K562 (cell line): ENCODE measurements at regions not wholly inside any gene's neighbourhood (a gene's known extent, or its start where the extent isn't known, plus 50 kb on each side); places are given as distances from the start of the nearest gene placed in this dataset.

Experiments
- ASH1L ChIP-seq: fragments of 450-650 bp; IDR thresholded peaks from 2 replicates; pipeline ENCODE4 v1.6.1; 2018; ENCODE audit warnings: borderline replicate concordance, mild to moderate bottlenecking, low read depth; ENCODE audit not compliant: partially characterized antibody
- JUN ChIP-seq, 2 experiments: sonication (generic) in 1 of 2; formaldehyde crosslinking in 1 of 2; IDR thresholded peaks; 2 replicates each; pipeline versions ENCODE4 v1.6.1 to v1.8.0; 2012 to 2022; ENCODE audit warnings: borderline replicate concordance in 2 of 2, mild to moderate bottlenecking in 2 of 2, improper control_type of control experiment in 1 of 2, low read depth in 1 of 2, low read length in 1 of 2, missing genetic modification reagents in 1 of 2
- POLR2AphosphoS5 ChIP-seq: IDR thresholded peaks from 2 replicates; pipeline ENCODE4 v1.6.1; 2011; ENCODE audit warnings: mild to moderate bottlenecking, low read depth, low read length, moderate library complexity; ENCODE audit not compliant: control insufficient read depth, insufficient read depth
- RNF2 ChIP-seq: sonication (generic); IDR thresholded peaks from 2 replicates; pipeline ENCODE4 v1.6.1; 2016
- SRSF3 ChIP-seq: fragments of 200-400 bp; formaldehyde crosslinking; IDR thresholded peaks from 2 replicates; pipeline ENCODE4 v1.6.1; 2016; ENCODE audit warnings: mild to moderate bottlenecking, low read length, moderate library complexity; ENCODE audit not compliant: insufficient read depth
- TAF1 ChIP-seq: IDR thresholded peaks from 2 replicates; pipeline ENCODE4 v1.6.1; 2011; ENCODE audit warnings: mild to moderate bottlenecking, low read length, moderate library complexity; ENCODE audit not compliant: insufficient read depth, control insufficient read depth, severe bottlenecking; ENCODE audit errors: extremely low read depth
- ZNF408 ChIP-seq: fragments of 250-450 bp; sonication (Bioruptor Pico); IDR thresholded peaks from 2 replicates; pipeline ENCODE4 v1.4.0; 2020; ENCODE audit warnings: low read depth, mild to moderate bottlenecking, moderate library complexity
- TF ChIP-seq, protein P1 (sequence below), 3 experiments: IDR thresholded peaks in 2 of 3; conservative IDR thresholded peaks in 1 of 3; 2 replicates each; pipeline ENCODE4 v1.5.1; 2011 to 2012; ENCODE audit warnings: low read length in 3 of 3, mild to moderate bottlenecking in 3 of 3, control low read depth in 2 of 3, improper control_type of control experiment in 1 of 3, inconsistent platforms in 1 of 3, low read depth in 1 of 3, mixed read lengths in 1 of 3, moderate library complexity in 1 of 3; ENCODE audit not compliant: insufficient read depth in 2 of 3
- TF ChIP-seq, protein P2 (sequence below): fragments of 200-600 bp; sonication (generic); IDR thresholded peaks from one replicate; pipeline ENCODE4 v1.6.1; 2012; ENCODE audit warnings: mild to moderate bottlenecking, low read depth, low read length, inconsistent platforms
- TF ChIP-seq, protein P3 (sequence below): fragments of 250-450 bp; sonication (Bioruptor Pico); IDR thresholded peaks from 2 replicates; pipeline ENCODE4 v1.8.0; 2022; ENCODE audit warnings: inconsistent platforms, mild to moderate bottlenecking, moderate library complexity, borderline replicate concordance

DNA sequence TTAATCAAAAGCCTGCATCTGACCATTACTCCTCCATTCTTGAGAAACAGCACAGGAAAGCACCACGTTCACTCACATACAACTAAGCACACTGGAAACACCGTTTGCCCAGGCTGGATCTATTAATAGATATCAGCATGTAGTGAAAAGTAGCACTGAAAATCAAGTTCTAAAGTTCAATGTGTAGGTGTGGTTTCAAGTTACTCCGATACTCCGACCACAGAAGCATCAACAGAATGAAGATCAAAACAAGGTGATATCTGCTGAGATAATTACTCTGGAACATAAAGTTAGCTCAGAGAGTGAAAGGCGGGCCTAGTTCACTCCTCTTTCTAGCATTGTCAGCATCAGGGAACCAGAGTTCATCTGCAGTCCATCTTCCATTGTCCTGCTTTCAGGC is 1367.4 kb upstream of the ACVR2A start:
- TF ChIP-seq RNF2 (no peak), SRSF3 (no peak), ASH1L (no peak), JUN (IDR thresholded peaks at IDR 0.05; ENCODE audit: borderline replicate concordance, low read depth, low read length) (no peak), JUN (CRISPR knock-in tag; IDR thresholded peaks at IDR 0.05; ENCODE audit: borderline replicate concordance) (no peak), TAF1 (no peak), POLR2AphosphoS5 (no peak), ZNF408 (CRISPR knock-in tag) (no peak)
- TF ChIP-seq, protein P1, sequence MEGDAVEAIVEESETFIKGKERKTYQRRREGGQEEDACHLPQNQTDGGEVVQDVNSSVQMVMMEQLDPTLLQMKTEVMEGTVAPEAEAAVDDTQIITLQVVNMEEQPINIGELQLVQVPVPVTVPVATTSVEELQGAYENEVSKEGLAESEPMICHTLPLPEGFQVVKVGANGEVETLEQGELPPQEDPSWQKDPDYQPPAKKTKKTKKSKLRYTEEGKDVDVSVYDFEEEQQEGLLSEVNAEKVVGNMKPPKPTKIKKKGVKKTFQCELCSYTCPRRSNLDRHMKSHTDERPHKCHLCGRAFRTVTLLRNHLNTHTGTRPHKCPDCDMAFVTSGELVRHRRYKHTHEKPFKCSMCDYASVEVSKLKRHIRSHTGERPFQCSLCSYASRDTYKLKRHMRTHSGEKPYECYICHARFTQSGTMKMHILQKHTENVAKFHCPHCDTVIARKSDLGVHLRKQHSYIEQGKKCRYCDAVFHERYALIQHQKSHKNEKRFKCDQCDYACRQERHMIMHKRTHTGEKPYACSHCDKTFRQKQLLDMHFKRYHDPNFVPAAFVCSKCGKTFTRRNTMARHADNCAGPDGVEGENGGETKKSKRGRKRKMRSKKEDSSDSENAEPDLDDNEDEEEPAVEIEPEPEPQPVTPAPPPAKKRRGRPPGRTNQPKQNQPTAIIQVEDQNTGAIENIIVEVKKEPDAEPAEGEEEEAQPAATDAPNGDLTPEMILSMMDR (IDR thresholded peaks at IDR 0.05 in 2 of 3, conservative IDR thresholded peaks at IDR 0.05 in 1 of 3; ENCODE audit: insufficient read depth in 2 of 3, low read depth in 1 of 3, low read length in 3 of 3) = no peak
- TF ChIP-seq, protein P2, sequence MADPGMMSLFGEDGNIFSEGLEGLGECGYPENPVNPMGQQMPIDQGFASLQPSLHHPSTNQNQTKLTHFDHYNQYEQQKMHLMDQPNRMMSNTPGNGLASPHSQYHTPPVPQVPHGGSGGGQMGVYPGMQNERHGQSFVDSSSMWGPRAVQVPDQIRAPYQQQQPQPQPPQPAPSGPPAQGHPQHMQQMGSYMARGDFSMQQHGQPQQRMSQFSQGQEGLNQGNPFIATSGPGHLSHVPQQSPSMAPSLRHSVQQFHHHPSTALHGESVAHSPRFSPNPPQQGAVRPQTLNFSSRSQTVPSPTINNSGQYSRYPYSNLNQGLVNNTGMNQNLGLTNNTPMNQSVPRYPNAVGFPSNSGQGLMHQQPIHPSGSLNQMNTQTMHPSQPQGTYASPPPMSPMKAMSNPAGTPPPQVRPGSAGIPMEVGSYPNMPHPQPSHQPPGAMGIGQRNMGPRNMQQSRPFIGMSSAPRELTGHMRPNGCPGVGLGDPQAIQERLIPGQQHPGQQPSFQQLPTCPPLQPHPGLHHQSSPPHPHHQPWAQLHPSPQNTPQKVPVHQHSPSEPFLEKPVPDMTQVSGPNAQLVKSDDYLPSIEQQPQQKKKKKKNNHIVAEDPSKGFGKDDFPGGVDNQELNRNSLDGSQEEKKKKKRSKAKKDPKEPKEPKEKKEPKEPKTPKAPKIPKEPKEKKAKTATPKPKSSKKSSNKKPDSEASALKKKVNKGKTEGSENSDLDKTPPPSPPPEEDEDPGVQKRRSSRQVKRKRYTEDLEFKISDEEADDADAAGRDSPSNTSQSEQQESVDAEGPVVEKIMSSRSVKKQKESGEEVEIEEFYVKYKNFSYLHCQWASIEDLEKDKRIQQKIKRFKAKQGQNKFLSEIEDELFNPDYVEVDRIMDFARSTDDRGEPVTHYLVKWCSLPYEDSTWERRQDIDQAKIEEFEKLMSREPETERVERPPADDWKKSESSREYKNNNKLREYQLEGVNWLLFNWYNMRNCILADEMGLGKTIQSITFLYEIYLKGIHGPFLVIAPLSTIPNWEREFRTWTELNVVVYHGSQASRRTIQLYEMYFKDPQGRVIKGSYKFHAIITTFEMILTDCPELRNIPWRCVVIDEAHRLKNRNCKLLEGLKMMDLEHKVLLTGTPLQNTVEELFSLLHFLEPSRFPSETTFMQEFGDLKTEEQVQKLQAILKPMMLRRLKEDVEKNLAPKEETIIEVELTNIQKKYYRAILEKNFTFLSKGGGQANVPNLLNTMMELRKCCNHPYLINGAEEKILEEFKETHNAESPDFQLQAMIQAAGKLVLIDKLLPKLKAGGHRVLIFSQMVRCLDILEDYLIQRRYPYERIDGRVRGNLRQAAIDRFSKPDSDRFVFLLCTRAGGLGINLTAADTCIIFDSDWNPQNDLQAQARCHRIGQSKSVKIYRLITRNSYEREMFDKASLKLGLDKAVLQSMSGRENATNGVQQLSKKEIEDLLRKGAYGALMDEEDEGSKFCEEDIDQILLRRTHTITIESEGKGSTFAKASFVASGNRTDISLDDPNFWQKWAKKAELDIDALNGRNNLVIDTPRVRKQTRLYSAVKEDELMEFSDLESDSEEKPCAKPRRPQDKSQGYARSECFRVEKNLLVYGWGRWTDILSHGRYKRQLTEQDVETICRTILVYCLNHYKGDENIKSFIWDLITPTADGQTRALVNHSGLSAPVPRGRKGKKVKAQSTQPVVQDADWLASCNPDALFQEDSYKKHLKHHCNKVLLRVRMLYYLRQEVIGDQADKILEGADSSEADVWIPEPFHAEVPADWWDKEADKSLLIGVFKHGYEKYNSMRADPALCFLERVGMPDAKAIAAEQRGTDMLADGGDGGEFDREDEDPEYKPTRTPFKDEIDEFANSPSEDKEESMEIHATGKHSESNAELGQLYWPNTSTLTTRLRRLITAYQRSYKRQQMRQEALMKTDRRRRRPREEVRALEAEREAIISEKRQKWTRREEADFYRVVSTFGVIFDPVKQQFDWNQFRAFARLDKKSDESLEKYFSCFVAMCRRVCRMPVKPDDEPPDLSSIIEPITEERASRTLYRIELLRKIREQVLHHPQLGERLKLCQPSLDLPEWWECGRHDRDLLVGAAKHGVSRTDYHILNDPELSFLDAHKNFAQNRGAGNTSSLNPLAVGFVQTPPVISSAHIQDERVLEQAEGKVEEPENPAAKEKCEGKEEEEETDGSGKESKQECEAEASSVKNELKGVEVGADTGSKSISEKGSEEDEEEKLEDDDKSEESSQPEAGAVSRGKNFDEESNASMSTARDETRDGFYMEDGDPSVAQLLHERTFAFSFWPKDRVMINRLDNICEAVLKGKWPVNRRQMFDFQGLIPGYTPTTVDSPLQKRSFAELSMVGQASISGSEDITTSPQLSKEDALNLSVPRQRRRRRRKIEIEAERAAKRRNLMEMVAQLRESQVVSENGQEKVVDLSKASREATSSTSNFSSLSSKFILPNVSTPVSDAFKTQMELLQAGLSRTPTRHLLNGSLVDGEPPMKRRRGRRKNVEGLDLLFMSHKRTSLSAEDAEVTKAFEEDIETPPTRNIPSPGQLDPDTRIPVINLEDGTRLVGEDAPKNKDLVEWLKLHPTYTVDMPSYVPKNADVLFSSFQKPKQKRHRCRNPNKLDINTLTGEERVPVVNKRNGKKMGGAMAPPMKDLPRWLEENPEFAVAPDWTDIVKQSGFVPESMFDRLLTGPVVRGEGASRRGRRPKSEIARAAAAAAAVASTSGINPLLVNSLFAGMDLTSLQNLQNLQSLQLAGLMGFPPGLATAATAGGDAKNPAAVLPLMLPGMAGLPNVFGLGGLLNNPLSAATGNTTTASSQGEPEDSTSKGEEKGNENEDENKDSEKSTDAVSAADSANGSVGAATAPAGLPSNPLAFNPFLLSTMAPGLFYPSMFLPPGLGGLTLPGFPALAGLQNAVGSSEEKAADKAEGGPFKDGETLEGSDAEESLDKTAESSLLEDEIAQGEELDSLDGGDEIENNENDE = no peak
- TF ChIP-seq, protein P3, sequence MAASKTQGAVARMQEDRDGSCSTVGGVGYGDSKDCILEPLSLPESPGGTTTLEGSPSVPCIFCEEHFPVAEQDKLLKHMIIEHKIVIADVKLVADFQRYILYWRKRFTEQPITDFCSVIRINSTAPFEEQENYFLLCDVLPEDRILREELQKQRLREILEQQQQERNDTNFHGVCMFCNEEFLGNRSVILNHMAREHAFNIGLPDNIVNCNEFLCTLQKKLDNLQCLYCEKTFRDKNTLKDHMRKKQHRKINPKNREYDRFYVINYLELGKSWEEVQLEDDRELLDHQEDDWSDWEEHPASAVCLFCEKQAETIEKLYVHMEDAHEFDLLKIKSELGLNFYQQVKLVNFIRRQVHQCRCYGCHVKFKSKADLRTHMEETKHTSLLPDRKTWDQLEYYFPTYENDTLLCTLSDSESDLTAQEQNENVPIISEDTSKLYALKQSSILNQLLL = no peak
